OCI-M1 (cell line): ENCODE measurements at regions not wholly inside any gene's neighbourhood (a gene's known extent, or its start where the extent isn't known, plus 50 kb on each side); places are given as distances from the start of the nearest gene placed in this dataset.

Experiments used
- DNase-seq: peaks from one replicate; lab custom pipeline; 2025; lab: John Stamatoyannopoulos, UW

GRCh38 chr7:38070718-38071117, 107.3 kb upstream of the STARD3NL start:
- peak; percentile 83 for DNase-seq

GRCh38 chr7:38086857-38087256, 91.2 kb upstream of the STARD3NL start:
- no peak for DNase-seq

- DNase-seq = no peak
Measured at GRCh38 chr7:38102507-38102906, 75.5 kb upstream of the STARD3NL start.

DNA sequence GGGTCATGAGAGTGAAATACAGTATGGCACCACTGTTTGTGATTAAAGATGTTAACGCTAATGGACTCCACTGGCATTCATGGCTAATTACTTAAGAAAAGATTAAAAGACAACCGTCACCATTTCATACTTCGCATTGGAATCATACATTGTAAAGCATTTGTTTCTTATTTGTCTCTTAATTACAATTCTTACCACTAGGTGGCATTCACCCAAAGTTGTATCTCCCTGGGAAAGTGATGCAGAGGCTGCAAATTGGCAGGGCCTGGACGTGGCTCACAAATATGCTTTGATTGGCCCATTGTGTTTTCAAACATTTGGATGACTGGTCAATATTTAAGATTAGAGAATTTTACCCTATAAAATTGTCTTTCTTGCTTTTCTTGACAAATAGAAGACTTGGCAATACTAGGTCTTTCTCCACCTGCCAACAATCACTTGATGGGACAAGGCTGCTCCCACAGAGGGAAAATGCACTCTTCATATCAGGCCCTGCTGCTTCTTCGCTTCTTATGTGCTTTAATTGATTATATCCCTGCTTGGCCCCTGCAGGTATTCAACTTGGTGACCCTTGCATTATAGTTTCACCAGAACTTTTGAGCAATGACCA, 72.1 kb upstream of the STARD3NL start:
- peak; percentile 65 for DNase-seq

DNA sequence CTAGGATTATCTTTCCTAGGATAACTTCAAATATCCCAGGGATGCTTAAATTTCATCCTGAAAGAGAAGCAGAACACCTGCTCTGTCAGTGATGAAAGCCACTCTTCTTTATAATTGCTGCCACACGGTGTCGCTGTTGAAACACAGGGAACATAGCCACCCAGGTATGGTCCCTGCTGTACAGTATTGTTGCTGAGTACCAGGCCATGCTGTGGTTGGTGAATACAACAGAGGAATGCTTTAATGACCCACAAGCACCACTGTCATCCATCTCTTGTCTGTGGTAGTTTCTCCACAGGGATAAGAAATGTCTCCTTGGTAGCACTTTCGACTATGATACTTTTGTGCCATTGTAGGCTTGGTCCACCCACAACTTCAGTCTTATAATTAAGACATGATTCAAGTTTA, 70.6 kb upstream of the STARD3NL start:
- DNase-seq = peak; percentile 71

DNA sequence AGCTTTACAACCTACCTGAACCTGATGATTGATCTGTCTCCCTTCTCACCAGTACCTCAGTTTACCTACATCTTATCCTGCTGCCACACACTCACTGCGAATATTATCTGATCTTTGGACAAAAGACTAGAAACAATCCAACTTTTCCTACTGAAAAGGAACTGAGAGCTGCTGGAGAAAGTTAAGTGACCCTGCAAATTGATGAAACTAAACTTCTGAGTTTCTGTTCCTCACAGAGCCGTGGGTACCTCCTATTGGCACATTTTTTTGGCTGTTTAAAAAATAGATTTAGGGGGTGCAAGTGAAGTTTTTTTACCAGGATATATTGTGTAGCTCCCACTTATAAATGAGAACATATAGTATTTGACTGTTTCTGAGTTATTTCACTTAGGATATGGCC, 66.0 kb upstream of the STARD3NL start:
- DNase-seq = no peak

- no peak for DNase-seq
Measured at GRCh38 chr7:38120076-38120475, 58.0 kb upstream of the STARD3NL start.

DNA sequence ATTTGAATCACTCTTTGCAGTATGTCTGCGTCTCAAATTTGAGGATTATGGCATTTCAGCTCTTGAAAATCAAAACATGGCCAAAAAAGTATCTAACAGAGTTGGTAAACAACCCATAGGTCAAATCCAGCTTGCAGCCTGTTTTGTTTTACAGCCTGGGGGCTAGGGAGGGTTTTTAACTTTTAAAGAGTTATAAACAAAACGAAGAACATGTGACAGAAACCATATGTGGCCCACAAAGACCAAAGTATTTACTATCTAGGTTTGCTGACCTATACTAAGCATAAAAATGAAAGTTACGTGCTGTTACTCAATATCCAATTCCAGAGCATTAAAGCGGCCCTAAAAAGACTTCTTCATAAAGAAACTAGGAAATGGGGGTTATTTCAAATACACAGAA, 55.5 kb upstream of the STARD3NL start:
- no peak for DNase-seq

DNA sequence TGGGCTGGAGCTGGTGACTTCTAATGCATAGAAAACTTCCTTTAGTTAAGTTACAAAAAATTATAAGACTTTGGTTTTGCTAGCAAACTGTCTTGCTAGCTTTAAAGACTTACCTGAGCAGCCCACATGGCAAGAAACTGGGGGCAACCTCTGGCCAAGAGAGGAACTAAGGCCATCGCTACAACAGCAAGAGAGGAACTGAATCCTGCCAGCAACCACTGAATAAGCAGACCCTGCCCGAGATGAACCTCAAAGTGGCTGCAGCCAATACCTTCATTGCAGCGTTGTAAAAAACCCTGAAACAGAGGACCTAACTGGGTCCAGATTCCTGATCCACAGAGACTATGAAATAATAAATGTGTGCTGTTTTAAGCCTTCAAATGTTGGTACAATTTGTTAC, 54.6 kb upstream of the STARD3NL start:
- DNase-seq = no peak

- peak; percentile 85 for DNase-seq
Measured at GRCh38 chr7:38127216-38128207, 50.5 kb upstream of the STARD3NL start.
